ENCODE measurements at regions not wholly inside any gene's neighbourhood (a gene's known extent, or its start where the extent isn't known, plus 50 kb on each side); places are given as distances from the start of the nearest gene placed in this dataset.
A peak's percentile ranks its signal among the peaks of the same experiment; 100 is the strongest.

- Histone ChIP-seq H3K4ac (ENCODE audit: low read depth, low read length) (no peak overlapping the region), H2BK5ac (ENCODE audit: insufficient read length, low read length) (no peak overlapping the region), H3K23ac (ENCODE audit: insufficient read length, low read depth, low read length) (no peak overlapping the region), H3K9ac (ENCODE audit: extremely low read depth, insufficient read length, low read length) (no peak overlapping the region), H3K27ac (ENCODE audit: insufficient read length, low read depth, low read length) (no peak overlapping the region), H3K79me2 (ENCODE audit: insufficient read depth, low read length) (no peaks in the 10 kb centered on the region), H2BK12ac (ENCODE audit: insufficient read length, low read depth, low read length) (no peak overlapping the region), H3K23me2 (ENCODE audit: insufficient read length, low read depth, low read length, poor library complexity, severe bottlenecking) (no peaks in the 10 kb centered on the region), H2AFZ (ENCODE audit: low read length) (no peak overlapping the region), H2BK15ac (ENCODE audit: low read depth, low read length) (no peak overlapping the region), H3T11ph (ENCODE audit: low read length) (no peak overlapping the region), H3K79me1 (ENCODE audit: insufficient read depth, low read depth, low read length, poor library complexity, severe bottlenecking) (no peaks in the 10 kb centered on the region), H3K18ac (ENCODE audit: insufficient read length, low read depth, low read length) (no peak overlapping the region), H3K4me1 (ENCODE audit: insufficient read depth, low read length) (peaks cover 2% of the 10 kb centered on the region; the same call in 1 of the 2 replicates), H3K27me3 (ENCODE audit: insufficient read depth, low read length) (no peaks in the 10 kb centered on the region), H2BK20ac (ENCODE audit: low read depth, low read length, poor library complexity, severe bottlenecking) (no peak overlapping the region), H4K20me1 (ENCODE audit: control insufficient read depth, insufficient read depth, insufficient read length) (no peaks in the 10 kb centered on the region), H3K4me2 (ENCODE audit: insufficient read depth, insufficient read length, low read length) (no peak overlapping the region), H4K91ac (ENCODE audit: insufficient read length, low read depth, low read length) (no peak overlapping the region), H2BK120ac (ENCODE audit: low read depth, low read length, poor library complexity, severe bottlenecking) (no peak overlapping the region), H2AK5ac (ENCODE audit: insufficient read length, low read length) (no peak overlapping the region), H4K8ac (replicated peaks; ENCODE audit: insufficient read length, low read depth, low read length) (no peak overlapping the region), H3K56ac (ENCODE audit: insufficient read length, low read depth, low read length) (no peak overlapping the region), H3K14ac (ENCODE audit: insufficient read depth, low read length) (peak overlapping the region; percentile 29; the same call in 1 of the 2 replicates), H4K5ac (ENCODE audit: insufficient read length, low read depth, low read length) (no peak overlapping the region), H3K9me3 (ENCODE audit: control insufficient read depth, low read depth, low read length) (no peaks in the 10 kb centered on the region)
- WGBS (ENCODE audit: extremely low coverage, insufficient read length, low lambda C conversion rate): no CpG with 5 or more reads among the region's 6 CpGs
- Mint-ChIP-seq H3K4me3 (no peak overlapping the region), H3K27me3 (ENCODE audit: low read depth) (no peaks in the 10 kb centered on the region), H3K9me3 (peaks cover 3 to 6% of the 10 kb centered on the region in 2 experiments), H3K36me3 (ENCODE audit: insufficient read depth in 1 of 3, low read depth in 3 of 3) (peaks cover 2 to 5% (median 4%) of the 10 kb centered on the region in 3 experiments; a peak in 4 of 7 replicates), H3K27ac (peak overlapping the region in 1 of 3 experiments; percentile 10; a peak in 2 of 7 replicates), H3K4me1 (peaks cover 2 to 4% of the 10 kb centered on the region in 2 experiments; a peak in 3 of 4 replicates)
- DNase-seq: no peak
- no peak for TF ChIP-seq CTCF (conservative IDR thresholded peaks at IDR 0.05)
Observed at GRCh38 chr6:14953836-14954235, 292.0 kb upstream of the JARID2 start.
